ENCODE measurements at regions not wholly inside any gene's neighbourhood (a gene's known extent, or its start where the extent isn't known, plus 50 kb on each side); places are given as distances from the start of the nearest gene placed in this dataset.

DNA sequence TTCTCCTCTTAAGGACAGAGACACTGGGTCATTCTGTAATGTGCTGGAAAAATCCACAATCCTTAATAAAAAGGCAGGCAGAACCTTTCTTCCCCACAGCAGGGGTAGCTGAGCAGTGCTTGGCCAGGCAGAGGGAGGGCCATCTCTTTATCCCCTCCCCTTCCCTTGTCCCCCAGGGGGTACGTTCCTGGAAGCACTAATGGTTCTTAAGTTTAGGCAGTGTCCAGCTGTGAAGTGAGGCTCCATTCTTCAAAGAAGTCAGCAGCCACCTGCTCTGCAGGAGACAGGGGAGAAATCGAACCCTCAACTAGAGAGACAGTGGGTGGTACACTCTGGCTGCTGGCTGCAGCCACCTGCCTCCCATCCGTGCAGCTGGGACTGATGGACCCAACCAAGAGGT is 533.9 kb upstream of the CDH11 start:
- no peaks in the 10 kb centered on the region for H3K36me3 Mint-ChIP-seq (ENCODE audit: low read depth)
- peaks cover 2% of the 10 kb centered on the region for H3K27me3 Mint-ChIP-seq (ENCODE audit: low read depth)
- H3K4me3 Mint-ChIP-seq (ENCODE audit: unreplicated experiment), result no peak overlapping the region
- TF ChIP-seq, protein P1, sequence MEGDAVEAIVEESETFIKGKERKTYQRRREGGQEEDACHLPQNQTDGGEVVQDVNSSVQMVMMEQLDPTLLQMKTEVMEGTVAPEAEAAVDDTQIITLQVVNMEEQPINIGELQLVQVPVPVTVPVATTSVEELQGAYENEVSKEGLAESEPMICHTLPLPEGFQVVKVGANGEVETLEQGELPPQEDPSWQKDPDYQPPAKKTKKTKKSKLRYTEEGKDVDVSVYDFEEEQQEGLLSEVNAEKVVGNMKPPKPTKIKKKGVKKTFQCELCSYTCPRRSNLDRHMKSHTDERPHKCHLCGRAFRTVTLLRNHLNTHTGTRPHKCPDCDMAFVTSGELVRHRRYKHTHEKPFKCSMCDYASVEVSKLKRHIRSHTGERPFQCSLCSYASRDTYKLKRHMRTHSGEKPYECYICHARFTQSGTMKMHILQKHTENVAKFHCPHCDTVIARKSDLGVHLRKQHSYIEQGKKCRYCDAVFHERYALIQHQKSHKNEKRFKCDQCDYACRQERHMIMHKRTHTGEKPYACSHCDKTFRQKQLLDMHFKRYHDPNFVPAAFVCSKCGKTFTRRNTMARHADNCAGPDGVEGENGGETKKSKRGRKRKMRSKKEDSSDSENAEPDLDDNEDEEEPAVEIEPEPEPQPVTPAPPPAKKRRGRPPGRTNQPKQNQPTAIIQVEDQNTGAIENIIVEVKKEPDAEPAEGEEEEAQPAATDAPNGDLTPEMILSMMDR (IDR thresholded peaks at IDR 0.05), result no peak
- H3K4me1 Mint-ChIP-seq (ENCODE audit: low read depth), result peaks cover 24% of the 10 kb centered on the region
- no peaks in the 10 kb centered on the region for H3K9me3 Mint-ChIP-seq (ENCODE audit: low read depth)
- H3K27ac Mint-ChIP-seq (ENCODE audit: unreplicated experiment), result no peak overlapping the region
- no peak for DNase-seq (ENCODE audit: low spot score)

DNA sequence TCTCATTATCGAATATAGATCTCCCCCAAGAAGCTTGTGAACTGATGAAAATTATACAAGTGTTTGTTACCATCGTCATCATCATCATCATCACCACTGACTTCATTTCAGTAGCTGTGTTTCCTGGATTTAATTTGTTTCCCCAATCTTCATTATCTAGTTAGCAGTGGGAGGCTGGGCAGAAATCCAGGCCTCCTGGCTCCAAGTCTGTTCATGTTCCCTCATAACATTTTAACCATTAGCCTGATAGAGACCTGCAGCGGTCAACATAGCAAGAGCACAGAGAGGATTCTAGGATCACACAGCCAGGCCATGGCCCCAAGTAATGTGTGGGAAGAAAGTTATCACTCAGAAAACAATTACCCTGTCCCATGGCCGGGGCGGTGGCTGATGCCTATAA is 526.2 kb upstream of the CDH11 start:
- DNase-seq (ENCODE audit: low spot score), result no peak
- H3K36me3 Mint-ChIP-seq (ENCODE audit: low read depth), result no peaks in the 10 kb centered on the region
- H3K4me3 Mint-ChIP-seq (ENCODE audit: unreplicated experiment), result no peak overlapping the region
- TF ChIP-seq, protein P1 (IDR thresholded peaks at IDR 0.05), result no peak
- H3K9me3 Mint-ChIP-seq (ENCODE audit: low read depth), result no peaks in the 10 kb centered on the region
- H3K27me3 Mint-ChIP-seq (ENCODE audit: low read depth), result no peaks in the 10 kb centered on the region
- H3K27ac Mint-ChIP-seq (ENCODE audit: unreplicated experiment), result no peak overlapping the region
- H3K4me1 Mint-ChIP-seq (ENCODE audit: low read depth), result no peaks in the 10 kb centered on the region

DNA sequence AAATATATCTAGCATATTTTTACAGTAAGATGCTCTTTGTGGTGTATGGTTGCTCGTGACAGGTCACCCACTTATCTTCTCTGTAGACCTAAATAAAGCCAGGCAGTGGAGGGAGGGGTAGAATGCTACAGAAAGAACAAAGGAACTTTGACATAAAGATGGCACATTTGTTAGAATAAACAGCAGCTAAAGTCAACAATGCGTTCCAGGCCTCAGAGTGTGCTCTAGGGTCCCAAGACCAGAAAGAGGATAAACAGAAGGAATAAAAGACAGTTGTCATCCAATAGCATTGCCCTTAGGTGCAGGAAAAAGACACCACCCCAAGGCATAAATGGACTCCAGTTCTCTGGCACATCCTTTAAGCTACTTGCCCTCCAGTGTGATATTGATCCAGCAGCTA is 523.0 kb upstream of the CDH11 start:
- no peaks in the 10 kb centered on the region for H3K27me3 Mint-ChIP-seq (ENCODE audit: low read depth)
- no peaks in the 10 kb centered on the region for H3K36me3 Mint-ChIP-seq (ENCODE audit: low read depth)
- DNase-seq (ENCODE audit: low spot score), result no peak
- peaks cover 3% of the 10 kb centered on the region for H3K9me3 Mint-ChIP-seq (ENCODE audit: low read depth)
- no peak overlapping the region for H3K4me3 Mint-ChIP-seq (ENCODE audit: unreplicated experiment)
- TF ChIP-seq, protein P1 (IDR thresholded peaks at IDR 0.05), result no peak
- no peaks in the 10 kb centered on the region for H3K4me1 Mint-ChIP-seq (ENCODE audit: low read depth)
- no peak overlapping the region for H3K27ac Mint-ChIP-seq (ENCODE audit: unreplicated experiment)

DNA sequence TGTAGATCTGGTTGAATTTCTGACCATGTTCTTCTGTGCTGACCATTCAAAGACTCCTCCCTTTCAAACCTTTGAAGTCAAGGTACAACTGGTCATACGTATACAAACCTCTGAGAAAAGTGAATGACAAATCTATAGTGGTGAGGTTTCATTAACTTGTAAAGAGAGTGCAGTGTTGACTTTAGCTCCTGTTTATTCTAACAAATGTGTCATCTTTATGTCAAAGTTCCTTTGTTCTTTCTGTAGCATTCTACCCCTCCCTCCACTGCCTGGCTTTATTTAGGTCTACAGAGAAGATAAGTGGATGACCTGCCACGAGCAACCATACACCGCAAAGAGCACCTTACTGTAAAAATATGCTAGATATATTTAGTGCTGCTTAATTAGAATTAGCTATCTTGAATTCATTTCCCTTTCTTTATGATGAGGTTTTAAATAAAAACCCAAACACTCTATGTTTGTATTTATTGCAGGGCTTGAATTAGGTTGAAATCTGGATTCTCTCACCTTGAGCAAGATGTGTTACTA is 520.0 kb upstream of the CDH11 start:
- DNase-seq (ENCODE audit: low spot score), result no peak
- no peaks in the 10 kb centered on the region for H3K4me1 Mint-ChIP-seq (ENCODE audit: low read depth)
- no peak overlapping the region for H3K4me3 Mint-ChIP-seq (ENCODE audit: unreplicated experiment)
- peaks cover 3% of the 10 kb centered on the region for H3K9me3 Mint-ChIP-seq (ENCODE audit: low read depth)
- H3K36me3 Mint-ChIP-seq (ENCODE audit: low read depth), result no peaks in the 10 kb centered on the region
- no peak overlapping the region for H3K27ac Mint-ChIP-seq (ENCODE audit: unreplicated experiment)
- TF ChIP-seq, protein P1 (IDR thresholded peaks at IDR 0.05), result no peak
- no peaks in the 10 kb centered on the region for H3K27me3 Mint-ChIP-seq (ENCODE audit: low read depth)

DNA sequence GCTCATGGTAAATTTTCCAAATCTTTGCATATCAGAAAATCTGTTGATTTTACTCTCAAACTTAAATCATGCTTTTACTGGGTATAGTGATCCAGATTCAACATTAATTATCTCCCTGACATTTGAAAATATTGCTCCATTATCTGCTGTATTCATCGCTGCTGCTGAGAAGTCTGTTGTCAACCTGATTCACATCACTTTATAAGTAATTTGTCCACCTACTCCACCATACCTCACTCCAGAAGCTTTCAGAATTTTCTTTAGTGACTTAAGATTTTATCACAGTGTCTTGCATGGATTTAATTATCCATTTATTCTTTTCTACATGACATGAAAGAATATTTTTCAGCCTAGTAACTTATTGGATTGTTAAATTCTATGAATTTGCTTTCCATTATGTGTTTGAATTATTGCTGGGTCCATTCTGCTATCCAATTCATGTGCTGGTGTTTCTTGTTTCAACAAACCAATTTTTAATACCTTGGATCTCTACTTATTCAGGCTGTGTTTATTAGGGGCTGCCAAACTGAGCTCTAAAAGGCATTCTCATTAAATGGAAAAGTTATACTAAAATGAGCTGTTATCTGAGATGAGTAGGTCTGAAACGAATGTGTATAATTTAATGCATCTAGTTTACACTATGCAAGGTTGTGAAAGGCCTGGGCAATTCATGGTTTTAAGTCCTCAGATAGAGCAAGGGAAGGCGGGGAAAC is 519.3 kb upstream of the CDH11 start:
- peaks cover 3% of the 10 kb centered on the region for H3K9me3 Mint-ChIP-seq (ENCODE audit: low read depth)

More for the DNA sequence above, 519.3 kb upstream of the CDH11 start:
- TF ChIP-seq, protein P1 (IDR thresholded peaks at IDR 0.05), result no peak
- no peaks in the 10 kb centered on the region for H3K36me3 Mint-ChIP-seq (ENCODE audit: low read depth)
- no peaks in the 10 kb centered on the region for H3K27me3 Mint-ChIP-seq (ENCODE audit: low read depth)
- no peak for DNase-seq (ENCODE audit: low spot score)
- no peak overlapping the region for H3K4me3 Mint-ChIP-seq (ENCODE audit: unreplicated experiment)
- H3K27ac Mint-ChIP-seq (ENCODE audit: unreplicated experiment), result no peak overlapping the region
- H3K4me1 Mint-ChIP-seq (ENCODE audit: low read depth), result no peaks in the 10 kb centered on the region
